ENCODE measurements at regions not wholly inside any gene's neighbourhood (a gene's known extent, or its start where the extent isn't known, plus 50 kb on each side); places are given as distances from the start of the nearest gene placed in this dataset.

DNA sequence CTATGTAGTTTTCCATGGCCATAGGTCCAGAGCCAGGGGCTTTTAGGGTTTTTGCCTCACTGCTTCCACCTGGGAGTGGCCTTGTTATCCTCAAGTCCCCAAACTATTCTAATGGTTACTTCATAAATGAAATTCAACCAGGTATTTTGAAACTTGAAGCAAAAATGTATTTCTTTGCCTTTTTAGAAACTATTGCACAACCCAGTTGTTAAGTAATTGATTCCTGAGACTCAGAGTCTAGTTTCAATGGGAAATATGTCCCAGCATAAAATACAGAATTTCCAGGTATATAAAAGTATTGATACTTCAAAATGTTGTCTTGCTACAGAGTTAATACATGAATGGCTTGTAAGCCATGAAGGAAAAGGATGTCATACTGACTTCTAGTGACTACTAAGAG is 456.2 kb upstream of the DAB2 start:
- TF ChIP-seq, protein P1, sequence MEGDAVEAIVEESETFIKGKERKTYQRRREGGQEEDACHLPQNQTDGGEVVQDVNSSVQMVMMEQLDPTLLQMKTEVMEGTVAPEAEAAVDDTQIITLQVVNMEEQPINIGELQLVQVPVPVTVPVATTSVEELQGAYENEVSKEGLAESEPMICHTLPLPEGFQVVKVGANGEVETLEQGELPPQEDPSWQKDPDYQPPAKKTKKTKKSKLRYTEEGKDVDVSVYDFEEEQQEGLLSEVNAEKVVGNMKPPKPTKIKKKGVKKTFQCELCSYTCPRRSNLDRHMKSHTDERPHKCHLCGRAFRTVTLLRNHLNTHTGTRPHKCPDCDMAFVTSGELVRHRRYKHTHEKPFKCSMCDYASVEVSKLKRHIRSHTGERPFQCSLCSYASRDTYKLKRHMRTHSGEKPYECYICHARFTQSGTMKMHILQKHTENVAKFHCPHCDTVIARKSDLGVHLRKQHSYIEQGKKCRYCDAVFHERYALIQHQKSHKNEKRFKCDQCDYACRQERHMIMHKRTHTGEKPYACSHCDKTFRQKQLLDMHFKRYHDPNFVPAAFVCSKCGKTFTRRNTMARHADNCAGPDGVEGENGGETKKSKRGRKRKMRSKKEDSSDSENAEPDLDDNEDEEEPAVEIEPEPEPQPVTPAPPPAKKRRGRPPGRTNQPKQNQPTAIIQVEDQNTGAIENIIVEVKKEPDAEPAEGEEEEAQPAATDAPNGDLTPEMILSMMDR (IDR thresholded peaks at IDR 0.05; ENCODE audit: insufficient read depth, low read length, poor library complexity, severe bottlenecking): no peak
- DNase-seq (ENCODE audit: low read depth): no peak
- Histone ChIP-seq H3K27me3 (ENCODE audit: control insufficient read depth, insufficient read depth, low read length) (no peaks in the 10 kb centered on the region), H3K4me3 (ENCODE audit: low read depth, low read length) (no peak overlapping the region), H3K36me3 (ENCODE audit: control insufficient read depth, insufficient read depth, low read length) (no peaks in the 10 kb centered on the region)

DNA sequence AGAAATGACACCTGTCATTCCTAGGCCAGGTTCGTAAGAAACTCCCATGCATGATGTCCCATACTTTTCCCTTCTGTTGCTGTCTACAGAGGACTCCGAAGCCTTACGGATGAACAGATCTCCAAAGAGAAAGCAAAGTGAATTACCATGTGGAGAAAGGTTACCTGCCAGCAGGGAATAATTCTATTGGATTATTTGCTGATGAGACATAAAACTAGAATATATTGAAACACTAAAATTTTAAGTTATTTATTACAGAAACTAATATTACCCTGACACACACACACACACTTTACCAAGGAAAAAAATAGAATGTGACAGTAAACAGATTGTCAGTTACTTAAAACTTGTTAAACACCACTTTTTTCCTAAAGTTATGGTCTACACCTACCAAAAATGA is 452.7 kb upstream of the DAB2 start:
- TF ChIP-seq, protein P1 (IDR thresholded peaks at IDR 0.05; ENCODE audit: insufficient read depth, low read length, poor library complexity, severe bottlenecking): no peak
- no peaks in the 10 kb centered on the region for H3K27me3 ChIP-seq (ENCODE audit: control insufficient read depth, insufficient read depth, low read length)
- H3K36me3 ChIP-seq (ENCODE audit: control insufficient read depth, insufficient read depth, low read length): no peaks in the 10 kb centered on the region
- DNase-seq (ENCODE audit: low read depth): no peak
- no peak overlapping the region for H3K4me3 ChIP-seq (ENCODE audit: low read depth, low read length)

DNA sequence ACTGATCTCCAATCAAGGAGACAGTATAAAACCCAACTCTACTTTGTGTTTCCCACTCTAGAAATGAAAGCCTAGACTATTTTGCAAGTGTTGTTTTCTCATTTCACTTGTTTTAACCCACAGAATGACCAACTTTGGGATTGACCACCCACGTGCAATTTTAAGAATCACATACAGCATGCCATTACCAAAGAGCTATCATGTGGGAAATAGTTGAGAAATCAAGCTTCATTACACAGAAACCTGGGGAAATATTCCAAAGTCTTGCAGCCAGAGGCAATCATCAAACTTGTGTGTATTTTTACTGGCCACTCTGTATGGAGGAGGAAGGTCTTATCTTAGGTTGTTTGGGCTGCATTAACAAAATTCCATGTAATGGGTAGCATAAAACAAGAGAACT is 451.4 kb upstream of the DAB2 start:
- DNase-seq (ENCODE audit: low read depth): no peak
- Histone ChIP-seq H3K36me3 (ENCODE audit: control insufficient read depth, insufficient read depth, low read length) (no peaks in the 10 kb centered on the region), H3K27me3 (ENCODE audit: control insufficient read depth, insufficient read depth, low read length) (no peaks in the 10 kb centered on the region), H3K4me3 (ENCODE audit: low read depth, low read length) (no peak overlapping the region)
- TF ChIP-seq, protein P1 (IDR thresholded peaks at IDR 0.05; ENCODE audit: insufficient read depth, low read length, poor library complexity, severe bottlenecking): no peak

DNA sequence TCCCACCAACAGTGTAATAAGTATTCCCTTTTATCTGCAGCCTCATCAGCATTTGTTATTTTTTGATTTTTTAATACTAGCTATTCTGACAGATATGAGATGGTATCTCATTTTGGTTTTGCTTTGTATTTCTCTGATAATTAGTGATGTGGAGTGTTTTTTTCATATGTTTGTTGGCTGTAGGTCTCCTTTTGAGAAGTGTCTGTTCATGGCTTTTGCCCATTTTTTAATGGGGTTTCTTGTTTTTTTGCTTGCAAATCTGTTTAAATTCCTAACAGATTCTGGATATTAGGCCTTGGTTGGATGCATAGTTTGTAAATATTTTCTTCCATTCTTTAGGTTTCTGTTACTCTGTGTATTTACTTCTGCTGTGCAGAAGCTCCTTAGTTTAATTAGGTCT is 445.4 kb upstream of the DAB2 start:
- no peaks in the 10 kb centered on the region for H3K27me3 ChIP-seq (ENCODE audit: control insufficient read depth, insufficient read depth, low read length)
- H3K4me3 ChIP-seq (ENCODE audit: low read depth, low read length): no peak overlapping the region
- TF ChIP-seq, protein P1 (IDR thresholded peaks at IDR 0.05; ENCODE audit: insufficient read depth, low read length, poor library complexity, severe bottlenecking): no peak
- no peaks in the 10 kb centered on the region for H3K36me3 ChIP-seq (ENCODE audit: control insufficient read depth, insufficient read depth, low read length)
- no peak for DNase-seq (ENCODE audit: low read depth)

DNA sequence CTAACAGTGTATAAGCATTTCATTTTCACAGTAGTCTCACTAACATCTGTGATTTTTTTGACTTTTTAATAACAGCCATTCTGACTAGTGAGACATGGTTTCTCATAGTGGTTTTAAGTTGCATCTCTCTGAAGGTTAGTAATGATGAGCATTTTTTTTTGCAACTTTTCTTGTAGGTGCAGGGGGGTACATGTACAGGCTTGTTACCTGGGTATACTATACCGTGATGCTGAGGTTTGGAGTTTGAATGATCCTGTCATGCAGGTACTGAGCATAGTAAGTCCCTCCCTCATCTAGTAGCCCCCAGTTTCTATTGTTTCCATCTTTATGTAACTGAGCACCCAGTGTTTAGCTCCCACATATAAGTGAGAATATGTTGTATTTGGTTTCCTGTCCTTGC is 444.6 kb upstream of the DAB2 start:
- Histone ChIP-seq H3K4me3 (ENCODE audit: low read depth, low read length) (no peak overlapping the region), H3K27me3 (ENCODE audit: control insufficient read depth, insufficient read depth, low read length) (no peaks in the 10 kb centered on the region), H3K36me3 (ENCODE audit: control insufficient read depth, insufficient read depth, low read length) (no peaks in the 10 kb centered on the region)
- TF ChIP-seq, protein P1 (IDR thresholded peaks at IDR 0.05; ENCODE audit: insufficient read depth, low read length, poor library complexity, severe bottlenecking): no peak
- no peak for DNase-seq (ENCODE audit: low read depth)

DNA sequence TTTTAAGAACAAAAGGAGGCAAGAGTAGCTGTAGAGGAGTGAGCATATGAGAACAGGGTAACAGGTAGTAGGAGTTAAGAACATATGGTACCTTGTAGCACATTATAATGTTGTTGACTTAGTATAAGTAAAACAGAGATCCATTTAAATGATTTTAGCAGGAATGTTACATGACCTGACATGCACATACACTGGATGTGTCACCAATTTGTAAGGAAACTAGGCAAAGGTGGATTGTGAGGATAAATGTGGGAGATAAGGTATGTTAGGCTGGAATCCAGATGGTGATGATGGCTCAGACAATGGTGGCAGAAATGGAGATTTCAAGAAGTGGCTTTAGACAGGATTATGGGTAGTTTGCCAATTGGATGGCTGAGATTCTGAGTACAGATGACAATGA is 443.1 kb upstream of the DAB2 start:
- no peak for DNase-seq (ENCODE audit: low read depth)
- TF ChIP-seq, protein P1 (IDR thresholded peaks at IDR 0.05; ENCODE audit: insufficient read depth, low read length, poor library complexity, severe bottlenecking): no peak

More for the DNA sequence above, 443.1 kb upstream of the DAB2 start:
- no peaks in the 10 kb centered on the region for H3K36me3 ChIP-seq (ENCODE audit: control insufficient read depth, insufficient read depth, low read length)
- no peaks in the 10 kb centered on the region for H3K27me3 ChIP-seq (ENCODE audit: control insufficient read depth, insufficient read depth, low read length)
- no peak overlapping the region for H3K4me3 ChIP-seq (ENCODE audit: low read depth, low read length)

Data from kidney epithelial cell (primary cell).